IPS-15b (cell line): ENCODE measurements at regions not wholly inside any gene's neighbourhood (a gene's known extent, or its start where the extent isn't known, plus 50 kb on each side); places are given as distances from the start of the nearest gene placed in this dataset.

ENCODE experiments used
- H3K27me3 ChIP-seq: one replicate; pipeline ENCODE4 v1.6.1; 2013; ENCODE audit warnings: low read length; ENCODE audit not compliant: control insufficient read depth, insufficient read depth
- H3K36me3 ChIP-seq: one replicate; pipeline ENCODE4 v1.6.1; 2013; ENCODE audit warnings: low read length; ENCODE audit not compliant: control insufficient read depth, insufficient read depth
- H3K4me1 ChIP-seq: one replicate; pipeline ENCODE4 v1.6.1; 2013; ENCODE audit warnings: mild to moderate bottlenecking, low read length; ENCODE audit not compliant: control insufficient read depth, insufficient read depth
- H3K4me3 ChIP-seq: one replicate; pipeline ENCODE4 v1.5.1; 2013; ENCODE audit warnings: low read depth, low read length
- H3K9ac ChIP-seq: one replicate; pipeline ENCODE4 v1.6.1; 2013; ENCODE audit warnings: low read depth, mild to moderate bottlenecking, low read length
- H3K9me3 ChIP-seq: one replicate; pipeline ENCODE4 v1.6.1; 2013; ENCODE audit warnings: mild to moderate bottlenecking, low read length; ENCODE audit not compliant: control insufficient read depth, insufficient read depth

GRCh38 chr18:41899535-41899934, 55.5 kb upstream of the PIK3C3 start:
- peaks cover 10% of the 10 kb centered on the region for H3K9me3 ChIP-seq
- no peak overlapping the region for H3K4me3 ChIP-seq
- H3K9ac ChIP-seq = no peak overlapping the region
- no peaks in the 10 kb centered on the region for H3K36me3 ChIP-seq
- H3K4me1 ChIP-seq = peaks cover 7% of the 10 kb centered on the region
- H3K27me3 ChIP-seq = no peaks in the 10 kb centered on the region

GRCh38 chr18:41893432-41893831, 61.6 kb upstream of the PIK3C3 start:
- peaks cover 7% of the 10 kb centered on the region for H3K4me1 ChIP-seq
- H3K27me3 ChIP-seq = no peaks in the 10 kb centered on the region
- H3K36me3 ChIP-seq = no peaks in the 10 kb centered on the region
- no peak overlapping the region for H3K4me3 ChIP-seq
- H3K9ac ChIP-seq = no peak overlapping the region
- H3K9me3 ChIP-seq = peaks cover 10% of the 10 kb centered on the region

- no peaks in the 10 kb centered on the region for H3K27me3 ChIP-seq
- no peak overlapping the region for H3K9ac ChIP-seq
- H3K9me3 ChIP-seq = no peaks in the 10 kb centered on the region
- no peaks in the 10 kb centered on the region for H3K4me1 ChIP-seq
- H3K36me3 ChIP-seq = no peaks in the 10 kb centered on the region
- H3K4me3 ChIP-seq = no peak overlapping the region
Measured at GRCh38 chr18:41887100-41887499, 67.9 kb upstream of the PIK3C3 start.

GRCh38 chr18:41886126-41886807, 68.8 kb upstream of the PIK3C3 start:
- Histone ChIP-seq H3K4me1 (no peaks in the 10 kb centered on the region), H3K27me3 (no peaks in the 10 kb centered on the region), H3K9ac (no peak overlapping the region), H3K36me3 (no peaks in the 10 kb centered on the region), H3K4me3 (no peak overlapping the region), H3K9me3 (no peaks in the 10 kb centered on the region)

GRCh38 chr18:41881285-41881684, 73.7 kb upstream of the PIK3C3 start:
- H3K4me3 ChIP-seq = no peak overlapping the region
- no peaks in the 10 kb centered on the region for H3K9me3 ChIP-seq
- H3K9ac ChIP-seq = no peak overlapping the region
- H3K4me1 ChIP-seq = no peaks in the 10 kb centered on the region
- no peaks in the 10 kb centered on the region for H3K36me3 ChIP-seq
- no peaks in the 10 kb centered on the region for H3K27me3 ChIP-seq

- no peaks in the 10 kb centered on the region for H3K36me3 ChIP-seq
- no peaks in the 10 kb centered on the region for H3K27me3 ChIP-seq
- no peak overlapping the region for H3K9ac ChIP-seq
- no peak overlapping the region for H3K4me3 ChIP-seq
- no peaks in the 10 kb centered on the region for H3K9me3 ChIP-seq
- H3K4me1 ChIP-seq = no peaks in the 10 kb centered on the region
Measured at GRCh38 chr18:41879256-41879655, 75.8 kb upstream of the PIK3C3 start.

- H3K27me3 ChIP-seq = no peaks in the 10 kb centered on the region
- H3K9ac ChIP-seq = no peak overlapping the region
- H3K36me3 ChIP-seq = no peaks in the 10 kb centered on the region
- no peak overlapping the region for H3K4me3 ChIP-seq
- H3K9me3 ChIP-seq = no peaks in the 10 kb centered on the region
- no peaks in the 10 kb centered on the region for H3K4me1 ChIP-seq
Measured at GRCh38 chr18:41875094-41875780, 79.8 kb upstream of the PIK3C3 start.

- H3K36me3 ChIP-seq = no peaks in the 10 kb centered on the region
- no peaks in the 10 kb centered on the region for H3K9me3 ChIP-seq
- H3K4me1 ChIP-seq = no peaks in the 10 kb centered on the region
- no peak overlapping the region for H3K4me3 ChIP-seq
- H3K9ac ChIP-seq = no peak overlapping the region
- no peaks in the 10 kb centered on the region for H3K27me3 ChIP-seq
Measured at GRCh38 chr18:41873730-41874129, 81.3 kb upstream of the PIK3C3 start.

- H3K4me3 ChIP-seq = no peak overlapping the region
- H3K9ac ChIP-seq = no peak overlapping the region
- H3K9me3 ChIP-seq = no peaks in the 10 kb centered on the region
- H3K27me3 ChIP-seq = no peaks in the 10 kb centered on the region
- no peaks in the 10 kb centered on the region for H3K4me1 ChIP-seq
- H3K36me3 ChIP-seq = no peaks in the 10 kb centered on the region
Measured at GRCh38 chr18:41872206-41872605, 82.8 kb upstream of the PIK3C3 start.

- no peak overlapping the region for H3K9ac ChIP-seq
Measured at GRCh38 chr18:41871229-41872000, 83.6 kb upstream of the PIK3C3 start.

GRCh38 chr18:41870817-41871216, 84.2 kb upstream of the PIK3C3 start:
- no peaks in the 10 kb centered on the region for H3K36me3 ChIP-seq
- no peaks in the 10 kb centered on the region for H3K4me1 ChIP-seq
- no peaks in the 10 kb centered on the region for H3K9me3 ChIP-seq
- H3K27me3 ChIP-seq = no peaks in the 10 kb centered on the region
- H3K4me3 ChIP-seq = no peak overlapping the region
- H3K9ac ChIP-seq = no peak overlapping the region

More at GRCh38 chr18:41871229-41872000, 83.6 kb upstream of the PIK3C3 start:
- H3K36me3 ChIP-seq = no peaks in the 10 kb centered on the region
- H3K4me1 ChIP-seq = no peaks in the 10 kb centered on the region
- no peaks in the 10 kb centered on the region for H3K27me3 ChIP-seq
- H3K4me3 ChIP-seq = no peak overlapping the region
- H3K9me3 ChIP-seq = no peaks in the 10 kb centered on the region

- no peak overlapping the region for H3K4me3 ChIP-seq
Measured at GRCh38 chr18:41870191-41870590, 84.8 kb upstream of the PIK3C3 start.

More at GRCh38 chr18:41870191-41870590, 84.8 kb upstream of the PIK3C3 start:
- Histone ChIP-seq H3K9ac (no peak overlapping the region), H3K4me1 (no peaks in the 10 kb centered on the region), H3K27me3 (no peaks in the 10 kb centered on the region), H3K9me3 (no peaks in the 10 kb centered on the region), H3K36me3 (no peaks in the 10 kb centered on the region)
